ENCODE measurements at regions not wholly inside any gene's neighbourhood (a gene's known extent, or its start where the extent isn't known, plus 50 kb on each side); places are given as distances from the start of the nearest gene placed in this dataset.

DNA sequence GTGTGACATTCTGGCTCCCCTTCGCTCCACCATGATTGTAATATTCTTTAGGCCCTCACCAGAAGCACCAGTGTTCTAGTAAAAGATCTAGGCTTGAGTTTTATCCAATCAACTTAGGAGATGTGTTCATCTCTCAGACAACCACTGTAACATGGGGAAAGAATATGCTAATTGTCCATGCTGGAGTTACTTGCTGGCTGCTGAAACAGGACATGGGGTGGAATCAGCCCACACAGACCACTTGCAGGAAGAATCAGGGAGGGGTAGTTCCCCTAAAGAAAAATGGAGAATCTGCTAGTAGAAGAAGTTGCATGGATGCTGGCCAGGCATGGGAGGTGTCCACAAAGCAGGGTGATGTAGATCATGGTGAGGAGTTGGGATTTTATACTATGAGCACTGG, 86.2 kb downstream of the FEM1C start:
- no peak for TF ChIP-seq GATA2 (IDR thresholded peaks at IDR 0.05; ENCODE audit: low read depth, low read length)
- TF ChIP-seq GATA3 (IDR thresholded peaks at IDR 0.05; ENCODE audit: low read depth, low read length), result no peak

Measured in SH-SY5Y (cell line).